ENCODE measurements at regions not wholly inside any gene's neighbourhood (a gene's known extent, or its start where the extent isn't known, plus 50 kb on each side); places are given as distances from the start of the nearest gene placed in this dataset.
"Not testable (repeated sequence)": the region's sequence is repeated elsewhere in the genome, so short reads cannot be mapped to it uniquely, and the experiment has no call there.

GRCh38 chr4:34492414-34492813, 1751.9 kb downstream of the ARAP2 start:
- no peak for DNase-seq (ENCODE audit: low spot score)

GRCh38 chr4:34502086-34502485, 1742.2 kb downstream of the ARAP2 start:
- no peak for DNase-seq (ENCODE audit: low spot score)

- not testable (repeated sequence) for DNase-seq (ENCODE audit: low spot score)
Measured at GRCh38 chr4:34504731-34505130, 1739.6 kb downstream of the ARAP2 start.

GRCh38 chr4:34506511-34507092, 1737.7 kb downstream of the ARAP2 start:
- DNase-seq (ENCODE audit: low spot score), result not testable (repeated sequence)

- DNase-seq (ENCODE audit: low spot score), result no peak
Measured at GRCh38 chr4:34512616-34513015, 1731.7 kb downstream of the ARAP2 start.

GRCh38 chr4:34516524-34516923, 1727.8 kb downstream of the ARAP2 start:
- no peak for DNase-seq (ENCODE audit: low spot score)

- DNase-seq (ENCODE audit: low spot score), result no peak
Measured at GRCh38 chr4:34534916-34535315, 1709.4 kb downstream of the ARAP2 start.

- DNase-seq (ENCODE audit: low spot score), result no peak
Measured at GRCh38 chr4:34566091-34566490, 1678.2 kb downstream of the ARAP2 start.

- DNase-seq (ENCODE audit: low spot score), result no peak
Measured at GRCh38 chr4:34572026-34572425, 1672.3 kb downstream of the ARAP2 start.

GRCh38 chr4:34615315-34615714, 1629.0 kb downstream of the ARAP2 start:
- no peak for DNase-seq (ENCODE audit: low spot score)

- DNase-seq (ENCODE audit: low spot score), result no peak
Measured at GRCh38 chr4:34619531-34620162, 1624.7 kb downstream of the ARAP2 start.

GRCh38 chr4:34628471-34628870, 1615.8 kb downstream of the ARAP2 start:
- no peak for DNase-seq (ENCODE audit: low spot score)

- no peak for DNase-seq (ENCODE audit: low spot score)
Measured at GRCh38 chr4:34629451-34629850, 1614.9 kb downstream of the ARAP2 start.

- no peak for DNase-seq (ENCODE audit: low spot score)
Measured at GRCh38 chr4:34633241-34633640, 1611.1 kb downstream of the ARAP2 start.

GRCh38 chr4:34636623-34637022, 1607.7 kb downstream of the ARAP2 start:
- DNase-seq (ENCODE audit: low spot score), result peak; percentile 6

GRCh38 chr4:34643476-34643875, 1600.8 kb downstream of the ARAP2 start:
- no peak for DNase-seq (ENCODE audit: low spot score)

GRCh38 chr4:34644579-34645115, 1599.7 kb downstream of the ARAP2 start:
- DNase-seq (ENCODE audit: low spot score), result no peak

- no peak for DNase-seq (ENCODE audit: low spot score)
Measured at GRCh38 chr4:34649716-34650115, 1594.6 kb downstream of the ARAP2 start.

GRCh38 chr4:34664051-34664450, 1580.3 kb downstream of the ARAP2 start:
- DNase-seq (ENCODE audit: low spot score), result no peak

GRCh38 chr4:34676400-34676799, 1567.9 kb downstream of the ARAP2 start:
- no peak for DNase-seq (ENCODE audit: low spot score)

- DNase-seq (ENCODE audit: low spot score), result no peak
Measured at GRCh38 chr4:34678431-34678830, 1565.9 kb downstream of the ARAP2 start.

GRCh38 chr4:34679228-34679627, 1565.1 kb downstream of the ARAP2 start:
- no peak for DNase-seq (ENCODE audit: low spot score)

- no peak for DNase-seq (ENCODE audit: low spot score)
Measured at GRCh38 chr4:34709564-34709963, 1534.8 kb downstream of the ARAP2 start.

Data from iPS-NIHi11 (cell line).